ENCODE measurements at regions not wholly inside any gene's neighbourhood (a gene's known extent, or its start where the extent isn't known, plus 50 kb on each side); places are given as distances from the start of the nearest gene placed in this dataset.
A peak's percentile ranks its signal among the peaks of the same experiment; 100 is the strongest.

DNA sequence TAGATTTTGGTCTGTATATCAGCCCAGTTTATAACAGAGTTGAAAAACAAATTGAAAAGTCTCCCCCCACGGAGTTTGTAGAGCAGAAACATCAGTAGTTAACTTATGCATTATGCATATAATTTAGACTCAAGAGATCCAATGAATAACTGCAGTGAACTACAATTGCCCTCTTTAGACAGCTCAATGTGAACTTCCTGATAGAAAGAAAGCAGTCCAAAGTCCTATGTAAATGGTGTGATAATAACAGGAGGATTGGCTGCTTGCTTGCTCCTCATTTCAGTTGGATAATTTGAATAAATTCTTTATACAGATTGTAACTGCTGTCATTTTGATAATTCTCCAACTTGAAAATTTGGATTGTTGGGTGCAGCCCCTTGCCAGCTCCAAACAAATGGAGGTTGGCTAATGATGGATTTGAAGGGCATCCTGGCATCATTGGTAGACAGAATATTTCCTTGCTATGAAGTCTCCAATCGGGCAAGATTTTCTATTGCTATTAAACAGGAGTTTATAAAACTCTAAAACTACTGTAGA is 297.1 kb downstream of the ASXL3 start:
- Histone ChIP-seq H3K4me1 (ENCODE audit: insufficient read depth, low read length, severe bottlenecking) (peaks cover 80% of the 10 kb centered on the region), H3K27me3 (ENCODE audit: insufficient read depth, low read length) (no peaks in the 10 kb centered on the region), H2AFZ (ENCODE audit: low read length) (no peak overlapping the region), H3K9ac (ENCODE audit: low read length) (no peak overlapping the region), H3K4me3 (ENCODE audit: low read depth, low read length, poor library complexity, severe bottlenecking) (no peak overlapping the region), H3K36me3 (ENCODE audit: insufficient read depth, low read length) (no peaks in the 10 kb centered on the region), H4K20me1 (ENCODE audit: insufficient read depth, low read length) (no peaks in the 10 kb centered on the region), H3K27ac (ENCODE audit: low read depth, low read length, poor library complexity, severe bottlenecking) (peak overlapping the region; percentile 92), H3K4me2 (ENCODE audit: low read length) (no peak overlapping the region), H3K9me3 (ENCODE audit: low read length) (no peaks in the 10 kb centered on the region), H3K79me2 (ENCODE audit: insufficient read depth, low read length) (no peaks in the 10 kb centered on the region), H3F3A (ENCODE audit: insufficient read depth, low read length) (no peaks in the 10 kb centered on the region), H3K9me2 (ENCODE audit: low read depth, low read length) (no peaks in the 10 kb centered on the region)
- TF ChIP-seq, protein P1, sequence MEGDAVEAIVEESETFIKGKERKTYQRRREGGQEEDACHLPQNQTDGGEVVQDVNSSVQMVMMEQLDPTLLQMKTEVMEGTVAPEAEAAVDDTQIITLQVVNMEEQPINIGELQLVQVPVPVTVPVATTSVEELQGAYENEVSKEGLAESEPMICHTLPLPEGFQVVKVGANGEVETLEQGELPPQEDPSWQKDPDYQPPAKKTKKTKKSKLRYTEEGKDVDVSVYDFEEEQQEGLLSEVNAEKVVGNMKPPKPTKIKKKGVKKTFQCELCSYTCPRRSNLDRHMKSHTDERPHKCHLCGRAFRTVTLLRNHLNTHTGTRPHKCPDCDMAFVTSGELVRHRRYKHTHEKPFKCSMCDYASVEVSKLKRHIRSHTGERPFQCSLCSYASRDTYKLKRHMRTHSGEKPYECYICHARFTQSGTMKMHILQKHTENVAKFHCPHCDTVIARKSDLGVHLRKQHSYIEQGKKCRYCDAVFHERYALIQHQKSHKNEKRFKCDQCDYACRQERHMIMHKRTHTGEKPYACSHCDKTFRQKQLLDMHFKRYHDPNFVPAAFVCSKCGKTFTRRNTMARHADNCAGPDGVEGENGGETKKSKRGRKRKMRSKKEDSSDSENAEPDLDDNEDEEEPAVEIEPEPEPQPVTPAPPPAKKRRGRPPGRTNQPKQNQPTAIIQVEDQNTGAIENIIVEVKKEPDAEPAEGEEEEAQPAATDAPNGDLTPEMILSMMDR (IDR thresholded peaks at IDR 0.05; ENCODE audit: low read length) = no peak

DNA sequence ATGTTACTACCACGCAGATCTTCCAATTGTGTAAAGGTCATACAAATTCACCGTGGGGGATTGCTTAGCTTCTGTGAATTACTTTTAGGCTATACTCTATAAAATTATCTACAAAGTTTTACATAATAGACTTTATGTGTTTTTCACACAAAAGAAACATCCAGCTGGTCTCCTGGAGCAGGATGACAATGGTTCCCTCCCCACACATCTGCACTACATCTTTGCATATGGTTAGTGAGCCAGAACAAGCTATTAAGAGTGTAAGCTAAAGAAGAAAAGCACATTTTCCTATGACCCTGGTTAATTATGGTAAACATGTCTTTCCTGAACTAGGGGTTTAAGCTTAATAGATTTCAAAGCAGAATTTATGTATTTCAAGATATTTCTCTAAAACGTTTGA is 295.1 kb downstream of the ASXL3 start:
- Histone ChIP-seq H3K9ac (ENCODE audit: low read length) (peak overlapping the region; percentile 44), H4K20me1 (ENCODE audit: insufficient read depth, low read length) (no peaks in the 10 kb centered on the region), H3K9me2 (ENCODE audit: low read depth, low read length) (no peaks in the 10 kb centered on the region), H3K4me2 (ENCODE audit: low read length) (peak overlapping the region; percentile 40), H3K79me2 (ENCODE audit: insufficient read depth, low read length) (no peaks in the 10 kb centered on the region), H3K9me3 (ENCODE audit: low read length) (no peaks in the 10 kb centered on the region), H2AFZ (ENCODE audit: low read length) (no peak overlapping the region), H3K4me3 (ENCODE audit: low read depth, low read length, poor library complexity, severe bottlenecking) (no peak overlapping the region), H3K36me3 (ENCODE audit: insufficient read depth, low read length) (no peaks in the 10 kb centered on the region), H3F3A (ENCODE audit: insufficient read depth, low read length) (no peaks in the 10 kb centered on the region), H3K4me1 (ENCODE audit: insufficient read depth, low read length, severe bottlenecking) (peaks cover 77% of the 10 kb centered on the region), H3K27ac (ENCODE audit: low read depth, low read length, poor library complexity, severe bottlenecking) (peak overlapping the region; percentile 92), H3K27me3 (ENCODE audit: insufficient read depth, low read length) (no peaks in the 10 kb centered on the region)
- TF ChIP-seq, protein P1 (IDR thresholded peaks at IDR 0.05; ENCODE audit: low read length) = no peak
- no peak for TF ChIP-seq EZH2 (IDR thresholded peaks at IDR 0.05; ENCODE audit: borderline replicate concordance, low read length)

- no peaks in the 10 kb centered on the region for H3K27me3 ChIP-seq (ENCODE audit: insufficient read depth, low read length)
- peak overlapping the region; percentile 92 for H3K27ac ChIP-seq (ENCODE audit: low read depth, low read length, poor library complexity, severe bottlenecking)
- no peak overlapping the region for H2AFZ ChIP-seq (ENCODE audit: low read length)
- H3K4me1 ChIP-seq (ENCODE audit: insufficient read depth, low read length, severe bottlenecking) = peaks cover 61% of the 10 kb centered on the region
- no peaks in the 10 kb centered on the region for H3K9me2 ChIP-seq (ENCODE audit: low read depth, low read length)
- TF ChIP-seq EZH2 (IDR thresholded peaks at IDR 0.05; ENCODE audit: borderline replicate concordance, low read length) = no peak
- TF ChIP-seq, protein P1 (IDR thresholded peaks at IDR 0.05; ENCODE audit: low read length) = no peak
- H3F3A ChIP-seq (ENCODE audit: insufficient read depth, low read length) = no peaks in the 10 kb centered on the region
- peak overlapping the region; percentile 26 for H3K4me3 ChIP-seq (ENCODE audit: low read depth, low read length, poor library complexity, severe bottlenecking)
- H3K9ac ChIP-seq (ENCODE audit: low read length) = peak overlapping the region; percentile 51
- H3K79me2 ChIP-seq (ENCODE audit: insufficient read depth, low read length) = no peaks in the 10 kb centered on the region
- H4K20me1 ChIP-seq (ENCODE audit: insufficient read depth, low read length) = no peaks in the 10 kb centered on the region
- H3K36me3 ChIP-seq (ENCODE audit: insufficient read depth, low read length) = no peaks in the 10 kb centered on the region
- no peaks in the 10 kb centered on the region for H3K9me3 ChIP-seq (ENCODE audit: low read length)
- H3K4me2 ChIP-seq (ENCODE audit: low read length) = peak overlapping the region; percentile 49
Measured at GRCh38 chr18:33871363-33872025, 293.5 kb downstream of the ASXL3 start.

Data from OCI-LY1 (cell line).